CD1c-positive myeloid dendritic cell (primary cell): ENCODE measurements at regions not wholly inside any gene's neighbourhood (a gene's known extent, or its start where the extent isn't known, plus 50 kb on each side); places are given as distances from the start of the nearest gene placed in this dataset.
A peak's percentile ranks its signal among the peaks of the same experiment; 100 is the strongest.
"Not testable (repeated sequence)": the region's sequence is repeated elsewhere in the genome, so short reads cannot be mapped to it uniquely, and the experiment has no call there.

Experiments
- DNase-seq: peaks from one replicate; pipeline ENCODE4 v3.0.0-alpha.2; 2016; ENCODE audit errors: extremely low spot score

- no peak for DNase-seq
Measured at GRCh38 chr3:72280876-72281275, 495.9 kb upstream of the PROK2 start.

- DNase-seq, result no peak
Measured at GRCh38 chr3:72279631-72280041, 494.7 kb upstream of the PROK2 start.

GRCh38 chr3:72279068-72279604, 494.2 kb upstream of the PROK2 start:
- DNase-seq, result no peak

- DNase-seq, result no peak
Measured at GRCh38 chr3:72278349-72279067, 493.6 kb upstream of the PROK2 start.

- no peak for DNase-seq
Measured at GRCh38 chr3:72277710-72278109, 492.8 kb upstream of the PROK2 start.

- no peak for DNase-seq
Measured at GRCh38 chr3:72276806-72277205, 491.9 kb upstream of the PROK2 start.

GRCh38 chr3:72275331-72275751, 490.4 kb upstream of the PROK2 start:
- no peak for DNase-seq

GRCh38 chr3:72274493-72275330, 489.8 kb upstream of the PROK2 start:
- peak; percentile 88 for DNase-seq

- no peak for DNase-seq
Measured at GRCh38 chr3:72273615-72274014, 488.7 kb upstream of the PROK2 start.

- DNase-seq, result no peak
Measured at GRCh38 chr3:72272356-72272755, 487.4 kb upstream of the PROK2 start.

- DNase-seq, result no peak
Measured at GRCh38 chr3:72271923-72272322, 487.0 kb upstream of the PROK2 start.

GRCh38 chr3:72271216-72271615, 486.3 kb upstream of the PROK2 start:
- peak; percentile 66 for DNase-seq

- DNase-seq, result no peak
Measured at GRCh38 chr3:72270730-72271129, 485.8 kb upstream of the PROK2 start.

GRCh38 chr3:72270072-72270681, 485.2 kb upstream of the PROK2 start:
- DNase-seq, result peak; percentile 94

- DNase-seq, result no peak
Measured at GRCh38 chr3:72269475-72269874, 484.5 kb upstream of the PROK2 start.

- not testable (repeated sequence) for DNase-seq
Measured at GRCh38 chr3:72266921-72267524, 482.1 kb upstream of the PROK2 start.

GRCh38 chr3:72266016-72266370, 481.0 kb upstream of the PROK2 start:
- peak; percentile 48 for DNase-seq

- DNase-seq, result no peak
Measured at GRCh38 chr3:72265256-72266015, 480.5 kb upstream of the PROK2 start.

- DNase-seq, result no peak
Measured at GRCh38 chr3:72263223-72263990, 478.5 kb upstream of the PROK2 start.

GRCh38 chr3:72262736-72263135, 477.8 kb upstream of the PROK2 start:
- DNase-seq, result no peak
